CD4-positive, alpha-beta T cell (primary cell): ENCODE measurements at regions not wholly inside any gene's neighbourhood (a gene's known extent, or its start where the extent isn't known, plus 50 kb on each side); places are given as distances from the start of the nearest gene placed in this dataset.

Experiments
- ATAC-seq: fragments of 200-7000 bp; cut with Tn5 transposase; one replicate; pipeline ENCODE4 v1.10.0; 2022; ENCODE audit warnings: mild to moderate bottlenecking; ENCODE audit not compliant: poor library complexity
- CTCF ChIA-PET: fragments of 350-600 bp; sonication (Branson Sonifier 250); formaldehyde crosslinking; loops from one replicate; lab custom pipeline; 2021; ENCODE audit warnings: antibody characterized with exemption, inconsistent platforms; lab: Charles Lee
- POLR2A ChIA-PET: fragments of 350-600 bp; sonication (Branson Sonifier 250); formaldehyde crosslinking; loops from one replicate; lab custom pipeline; 2021; ENCODE audit warnings: antibody characterized with exemption, inconsistent platforms; lab: Charles Lee
- DNase-seq, 14 experiments: peaks; one replicate each; pipeline ENCODE4 v3.0.0-alpha.2; 2013 to 2020; ENCODE audit warnings: mixed read lengths in 2 of 14
- H3K27ac ChIP-seq, 2 donors: one replicate each; pipeline versions ENCODE4 v1.5.1 to v1.7.0; 2013; ENCODE audit warnings: low read length in 2 of 2, low read depth in 1 of 2, mild to moderate bottlenecking in 1 of 2
- H3K27me3 ChIP-seq, 2 experiments: 1 replicate in 1 of 2; 2 replicates in 1 of 2; pipeline versions ENCODE4 v1.6.1 to v1.7.0; 2013; ENCODE audit warnings: low read length in 2 of 2, control low read depth in 1 of 2, mild to moderate bottlenecking in 1 of 2, moderate library complexity in 1 of 2; ENCODE audit not compliant: insufficient read depth in 2 of 2, control insufficient read depth in 1 of 2
- H3K36me3 ChIP-seq: one replicate; pipeline ENCODE4 v1.6.1; 2013; ENCODE audit warnings: low read length, control low read depth; ENCODE audit not compliant: insufficient read depth
- H3K4me1 ChIP-seq: one replicate; pipeline ENCODE4 v1.6.1; 2013; ENCODE audit warnings: low read length, control low read depth; ENCODE audit not compliant: insufficient read depth
- H3K4me3 ChIP-seq: one replicate; pipeline ENCODE4 v1.5.1; 2013; ENCODE audit warnings: mild to moderate bottlenecking, low read length, moderate library complexity
- H3K9me3 ChIP-seq, 2 experiments: 1 replicate in 1 of 2; 2 replicates in 1 of 2; pipeline versions ENCODE4 v1.6.1 to v1.7.0; 2013; ENCODE audit warnings: low read length in 2 of 2, mild to moderate bottlenecking in 2 of 2, control low read depth in 1 of 2, moderate library complexity in 1 of 2; ENCODE audit not compliant: control insufficient read depth in 1 of 2, insufficient read depth in 1 of 2
- H3K27ac Mint-ChIP-seq: one replicate; pipeline ENCODE4 v1.8.0; 2020; ENCODE audit warnings: mixed read lengths
- H3K27me3 Mint-ChIP-seq: one replicate; pipeline ENCODE4 v1.8.0; 2021; ENCODE audit warnings: mixed read lengths
- H3K36me3 Mint-ChIP-seq: one replicate; pipeline ENCODE4 v1.8.0; 2021; ENCODE audit warnings: low read depth, mixed read lengths
- H3K4me1 Mint-ChIP-seq: one replicate; pipeline ENCODE4 v1.8.0; 2021; ENCODE audit warnings: low read depth, mixed read lengths
- H3K4me3 Mint-ChIP-seq: one replicate; pipeline ENCODE4 v1.8.0; 2020; ENCODE audit warnings: mild to moderate bottlenecking, mixed read lengths
- H3K9me3 Mint-ChIP-seq: one replicate; pipeline ENCODE4 v1.8.0; 2020; ENCODE audit warnings: mixed read lengths
- CTCF ChIP-seq: fragments of 200-600 bp; IDR thresholded peaks from one replicate; pipeline ENCODE4 v1.8.0; 2022; ENCODE audit warnings: antibody characterized with exemption, mild to moderate bottlenecking
- intact Hi-C, 2 experiments: fragments of 100-400 bp; cut with DNase I in 1 of 2; cut with micrococcal nuclease in 1 of 2; formaldehyde crosslinking; loops; one replicate each; pipeline versions ENCODE4 v1.15.1 to v1.9.0; 2023 to 2025; cut with DNase I, micrococcal nuclease

DNA sequence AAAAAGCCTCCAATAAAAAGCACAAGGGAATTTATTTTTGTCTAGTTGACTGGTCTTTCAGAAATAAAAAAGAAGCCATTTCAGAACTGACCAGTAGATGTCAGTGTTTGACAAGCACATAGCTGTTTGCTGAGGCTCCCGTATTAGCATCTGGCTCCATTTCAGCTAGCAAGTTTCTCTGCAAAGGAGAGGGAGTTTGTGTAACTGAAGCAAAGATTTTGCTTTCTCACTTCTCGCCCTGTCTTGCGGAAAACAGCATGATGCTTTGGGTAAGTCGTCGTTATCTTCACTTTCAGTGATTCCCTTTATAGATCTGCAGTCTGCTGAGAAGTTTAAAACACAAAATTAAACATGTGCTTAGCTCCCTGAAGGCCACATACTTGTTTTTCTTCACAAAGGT is 85.5 kb downstream of the CT47B1 start:
- peak overlapping the region; percentile 42 for H3K27ac Mint-ChIP-seq
- intact Hi-C loops: loop anchor here in 1 of 2 experiments (2.0 kb wide), 1 partner anchor 789 kb away; no protein-coding TSS in a partner anchor
- H3K4me1 ChIP-seq: peaks cover 2% of the 10 kb centered on the region
- DNase-seq: peak in 8 of 14 experiments; percentile 1 to 73 (median 18)
- H3K27ac ChIP-seq: no peak overlapping the region
- H3K36me3 Mint-ChIP-seq: no peaks in the 10 kb centered on the region
- no peaks in the 10 kb centered on the region for H3K9me3 Mint-ChIP-seq
- ChIA-PET CTCF (interaction anchor here (1.1 to 1.2 kb wide), 4 partner anchors 9 to 16 kb away, joined by 3 to 6 read pairs (median 4); no protein-coding TSS in a partner anchor), POLR2A (interaction anchor here (1.1 kb wide), 1 partner anchor 37 kb away, joined by 3 read pairs; no protein-coding TSS in a partner anchor)
- peak; percentile 69 for ATAC-seq
- no peak overlapping the region for H3K4me3 ChIP-seq
- H3K4me3 Mint-ChIP-seq: peak overlapping the region; percentile 52
- H3K27me3 Mint-ChIP-seq: no peaks in the 10 kb centered on the region
- no peaks in the 10 kb centered on the region for H3K36me3 ChIP-seq
- no peaks in the 10 kb centered on the region for H3K9me3 ChIP-seq
- no peaks in the 10 kb centered on the region for H3K27me3 ChIP-seq
- H3K4me1 Mint-ChIP-seq: peaks cover 17% of the 10 kb centered on the region
- peak; percentile 64 for TF ChIP-seq CTCF

DNA sequence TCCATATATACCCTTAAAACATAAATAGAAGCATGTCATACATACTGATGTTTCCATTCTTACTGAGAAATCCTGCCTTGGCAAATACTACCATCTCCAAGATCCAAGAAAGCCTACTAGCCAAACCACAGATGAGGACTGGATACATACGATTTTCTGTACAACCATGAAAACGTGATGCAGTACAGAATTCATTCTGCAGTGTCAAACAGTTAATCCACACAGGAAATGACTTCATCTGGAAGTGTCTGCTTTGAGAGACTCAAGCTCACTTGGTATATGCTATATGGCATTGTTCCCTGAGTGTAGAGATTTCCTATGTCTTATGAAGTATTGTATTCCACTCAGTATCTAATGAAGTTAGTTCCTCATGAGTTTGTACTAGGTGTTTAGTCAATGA is 94.3 kb downstream of the CT47B1 start:
- POLR2A ChIA-PET: no interaction called here
- CTCF ChIA-PET: no interaction called here
- Histone ChIP-seq H3K4me3 (no peak overlapping the region), H3K4me1 (no peaks in the 10 kb centered on the region), H3K27ac (no peak overlapping the region), H3K27me3 (no peaks in the 10 kb centered on the region), H3K36me3 (no peaks in the 10 kb centered on the region), H3K9me3 (no peaks in the 10 kb centered on the region)
- no peaks in the 10 kb centered on the region for H3K9me3 Mint-ChIP-seq
- H3K4me1 Mint-ChIP-seq: no peaks in the 10 kb centered on the region
- no peak overlapping the region for H3K27ac Mint-ChIP-seq
- intact Hi-C loops: loop anchor here in 1 of 2 experiments (10.0 kb wide), 1 partner anchor 803 kb away; no protein-coding TSS in a partner anchor
- ATAC-seq (no peak), DNase-seq (no peak)
- H3K36me3 Mint-ChIP-seq: no peaks in the 10 kb centered on the region
- no peaks in the 10 kb centered on the region for H3K27me3 Mint-ChIP-seq
- H3K4me3 Mint-ChIP-seq: no peak overlapping the region
- TF ChIP-seq CTCF: no peak

DNA sequence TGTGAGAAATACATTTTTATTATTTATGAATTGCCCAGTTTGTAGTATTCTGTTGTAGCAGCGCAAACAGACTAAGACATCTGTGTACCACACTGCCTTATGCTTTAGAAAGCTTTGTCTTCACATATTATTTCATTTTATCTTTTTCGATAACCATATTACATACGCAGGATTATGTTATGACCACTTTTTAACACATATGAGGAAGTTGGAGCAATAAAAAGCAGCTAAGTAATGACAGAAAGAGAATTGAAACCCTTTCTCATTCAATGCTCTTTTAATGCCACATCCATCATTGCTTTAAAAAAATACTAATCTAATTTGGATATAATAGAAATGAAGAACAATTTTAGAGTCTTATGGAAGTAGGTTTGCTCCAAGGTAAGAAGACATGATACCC is 99.7 kb downstream of the CT47B1 start:
- Mint-ChIP-seq H3K27me3 (no peaks in the 10 kb centered on the region), H3K9me3 (no peaks in the 10 kb centered on the region), H3K27ac (no peak overlapping the region), H3K36me3 (no peaks in the 10 kb centered on the region), H3K4me1 (no peaks in the 10 kb centered on the region), H3K4me3 (no peak overlapping the region)
- POLR2A ChIA-PET: no interaction called here
- Histone ChIP-seq H3K27ac (no peak overlapping the region), H3K4me1 (no peaks in the 10 kb centered on the region), H3K9me3 (no peaks in the 10 kb centered on the region), H3K4me3 (no peak overlapping the region), H3K36me3 (no peaks in the 10 kb centered on the region), H3K27me3 (no peaks in the 10 kb centered on the region)
- DNase-seq (no peak), ATAC-seq (no peak)
- no peak for TF ChIP-seq CTCF
- intact Hi-C loops: no loop called here
- CTCF ChIA-PET: no interaction called here
